ENCODE measurements at regions not wholly inside any gene's neighbourhood (a gene's known extent, or its start where the extent isn't known, plus 50 kb on each side); places are given as distances from the start of the nearest gene placed in this dataset.
"Not testable (repeated sequence)": the region's sequence is repeated elsewhere in the genome, so short reads cannot be mapped to it uniquely, and the experiment has no call there.

- TF ChIP-seq CTCF (IDR thresholded peaks at IDR 0.05; ENCODE audit: insufficient read depth, low read length, poor library complexity, severe bottlenecking) = no peak
- H3K27me3 ChIP-seq (ENCODE audit: control insufficient read depth, insufficient read depth, low read length) = no peaks in the 10 kb centered on the region
- H3K36me3 ChIP-seq (ENCODE audit: control insufficient read depth, insufficient read depth, low read length) = no peaks in the 10 kb centered on the region
- no peak for DNase-seq (ENCODE audit: low read depth)
- H3K4me3 ChIP-seq (ENCODE audit: low read depth, low read length) = no peak overlapping the region
Observed at GRCh38 chrX:93868289-93868965, 194.4 kb downstream of the FAM133A start.

GRCh38 chrX:93874554-93874953 lies 200.5 kb downstream of the FAM133A start:
- DNase-seq (ENCODE audit: low read depth) = no peak

GRCh38 chrX:93875621-93876282 lies 201.7 kb downstream of the FAM133A start:
- H3K27me3 ChIP-seq (ENCODE audit: control insufficient read depth, insufficient read depth, low read length) = no peaks in the 10 kb centered on the region
- H3K36me3 ChIP-seq (ENCODE audit: control insufficient read depth, insufficient read depth, low read length) = no peaks in the 10 kb centered on the region
- DNase-seq (ENCODE audit: low read depth) = no peak
- no peak for TF ChIP-seq CTCF (IDR thresholded peaks at IDR 0.05; ENCODE audit: insufficient read depth, low read length, poor library complexity, severe bottlenecking)
- H3K4me3 ChIP-seq (ENCODE audit: low read depth, low read length) = no peak overlapping the region

More at GRCh38 chrX:93874554-93874953, 200.5 kb downstream of the FAM133A start:
- Histone ChIP-seq H3K27me3 (ENCODE audit: control insufficient read depth, insufficient read depth, low read length) (no peaks in the 10 kb centered on the region), H3K36me3 (ENCODE audit: control insufficient read depth, insufficient read depth, low read length) (no peaks in the 10 kb centered on the region), H3K4me3 (ENCODE audit: low read depth, low read length) (no peak overlapping the region)
- peak; percentile 29 for TF ChIP-seq CTCF (IDR thresholded peaks at IDR 0.05; ENCODE audit: insufficient read depth, low read length, poor library complexity, severe bottlenecking)

- DNase-seq (ENCODE audit: low read depth); H3K27me3 ChIP-seq (ENCODE audit: control insufficient read depth, insufficient read depth, low read length); H3K4me3 ChIP-seq (ENCODE audit: low read depth, low read length); H3K36me3 ChIP-seq (ENCODE audit: control insufficient read depth, insufficient read depth, low read length): not testable (repeated sequence)
Observed at GRCh38 chrX:93921041-93921440, 247.0 kb downstream of the FAM133A start.

GRCh38 chrX:93932471-93933220 lies 258.6 kb downstream of the FAM133A start:
- H3K27me3 ChIP-seq (ENCODE audit: control insufficient read depth, insufficient read depth, low read length) = no peaks in the 10 kb centered on the region
- no peak for TF ChIP-seq CTCF (IDR thresholded peaks at IDR 0.05; ENCODE audit: insufficient read depth, low read length, poor library complexity, severe bottlenecking)
- no peak for DNase-seq (ENCODE audit: low read depth)
- no peaks in the 10 kb centered on the region for H3K36me3 ChIP-seq (ENCODE audit: control insufficient read depth, insufficient read depth, low read length)
- H3K4me3 ChIP-seq (ENCODE audit: low read depth, low read length) = no peak overlapping the region

GRCh38 chrX:93977641-93978040 lies 303.6 kb downstream of the FAM133A start:
- Histone ChIP-seq H3K36me3 (ENCODE audit: control insufficient read depth, insufficient read depth, low read length) (no peaks in the 10 kb centered on the region), H3K27me3 (ENCODE audit: control insufficient read depth, insufficient read depth, low read length) (no peaks in the 10 kb centered on the region), H3K4me3 (ENCODE audit: low read depth, low read length) (no peak overlapping the region)
- no peak for TF ChIP-seq CTCF (IDR thresholded peaks at IDR 0.05; ENCODE audit: insufficient read depth, low read length, poor library complexity, severe bottlenecking)
- DNase-seq (ENCODE audit: low read depth) = no peak
